Ectodermal cell (in vitro differentiated cells): ENCODE measurements at regions not wholly inside any gene's neighbourhood (a gene's known extent, or its start where the extent isn't known, plus 50 kb on each side); places are given as distances from the start of the nearest gene placed in this dataset.

ENCODE experiments used
- H3K27ac ChIP-seq: 2 replicates; pipeline ENCODE4 v1.7.0; 2013; ENCODE audit warnings: mild to moderate bottlenecking, low read depth, low read length; ENCODE audit not compliant: insufficient read depth, poor library complexity, severe bottlenecking
- H3K27me3 ChIP-seq: 2 replicates; pipeline ENCODE4 v1.7.0; 2013; ENCODE audit warnings: mild to moderate bottlenecking, low read length; ENCODE audit not compliant: insufficient read depth, control insufficient read depth, poor library complexity, severe bottlenecking
- H3K36me3 ChIP-seq: one replicate; pipeline ENCODE4 v1.7.0; 2013; ENCODE audit warnings: low read length; ENCODE audit not compliant: control insufficient read depth, insufficient read depth
- H3K4me1 ChIP-seq: one replicate; pipeline ENCODE4 v1.7.0; 2013; ENCODE audit warnings: low read length; ENCODE audit not compliant: control insufficient read depth, insufficient read depth
- H3K4me3 ChIP-seq: 2 replicates; pipeline ENCODE4 v1.7.0; 2013; ENCODE audit warnings: low read depth, low read length, control low read depth; ENCODE audit not compliant: insufficient read depth
- H3K9me3 ChIP-seq: 2 replicates; pipeline ENCODE4 v1.7.0; 2013; ENCODE audit warnings: mild to moderate bottlenecking, low read length, moderate library complexity; ENCODE audit not compliant: control insufficient read depth
- WGBS, 2 experiments: methylation state at CpG; one replicate each; pipeline ENCODE4 v1.1.7; 2013; ENCODE audit warnings: missing lambda C conversion rate in 2 of 2; 5-methylcytosine and 5-hydroxymethylcytosine counted together

DNA sequence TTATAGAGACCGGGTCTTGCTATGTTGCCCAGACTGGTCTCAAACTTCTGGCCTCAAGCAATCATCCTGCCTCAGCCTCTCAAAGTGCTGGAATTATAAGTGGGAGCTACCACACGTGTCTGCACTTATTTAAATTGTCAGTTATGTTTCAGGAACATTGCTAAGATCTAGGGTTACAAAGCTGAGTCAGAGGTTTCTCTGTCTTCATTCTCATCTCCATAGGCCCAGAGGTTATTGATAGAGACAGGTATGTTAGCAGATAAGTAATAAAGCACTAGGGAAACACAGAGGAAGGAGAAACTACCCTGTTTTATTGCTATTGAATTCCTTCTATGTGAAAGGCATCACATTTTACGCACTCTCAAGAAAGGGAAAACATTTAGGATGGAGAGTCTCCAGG lies 214.1 kb downstream of the REEP3 start:
- no peaks in the 10 kb centered on the region for H3K27me3 ChIP-seq

DNA sequence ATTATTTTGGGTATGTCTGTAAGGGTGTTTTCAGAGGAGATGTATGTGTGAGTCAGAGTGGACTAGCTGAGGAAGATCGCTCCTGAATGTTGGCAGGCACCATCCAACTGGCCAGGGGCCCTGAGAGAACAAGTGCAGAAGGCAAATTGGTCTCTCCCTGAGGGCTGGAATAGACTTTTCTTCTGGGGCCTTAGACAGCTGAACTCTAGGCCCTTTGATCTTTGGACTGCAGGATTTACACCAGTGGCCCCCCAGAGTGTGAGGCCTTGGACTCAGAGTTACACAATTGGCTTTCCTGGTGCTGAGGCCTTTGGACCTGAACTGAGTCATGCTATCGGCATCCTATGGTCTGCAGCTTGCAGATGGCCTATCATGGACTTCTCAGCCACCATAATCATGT lies 217.2 kb downstream of the REEP3 start:
- Histone ChIP-seq H3K4me1 (no peaks in the 10 kb centered on the region), H3K27ac (no peak overlapping the region), H3K4me3 (no peak overlapping the region), H3K9me3 (no peaks in the 10 kb centered on the region), H3K36me3 (no peaks in the 10 kb centered on the region), H3K27me3 (no peaks in the 10 kb centered on the region)
- WGBS, 2 experiments, result 91 to 93% methylated on average over 2 of the region's 2 CpGs

More for the DNA sequence above, 214.1 kb downstream of the REEP3 start:
- Histone ChIP-seq H3K4me1 (no peaks in the 10 kb centered on the region), H3K36me3 (no peaks in the 10 kb centered on the region), H3K4me3 (no peak overlapping the region), H3K9me3 (no peaks in the 10 kb centered on the region), H3K27ac (no peak overlapping the region)
- WGBS, 2 experiments, result 90 to 97% methylated on average over 3 of the region's 3 CpGs

DNA sequence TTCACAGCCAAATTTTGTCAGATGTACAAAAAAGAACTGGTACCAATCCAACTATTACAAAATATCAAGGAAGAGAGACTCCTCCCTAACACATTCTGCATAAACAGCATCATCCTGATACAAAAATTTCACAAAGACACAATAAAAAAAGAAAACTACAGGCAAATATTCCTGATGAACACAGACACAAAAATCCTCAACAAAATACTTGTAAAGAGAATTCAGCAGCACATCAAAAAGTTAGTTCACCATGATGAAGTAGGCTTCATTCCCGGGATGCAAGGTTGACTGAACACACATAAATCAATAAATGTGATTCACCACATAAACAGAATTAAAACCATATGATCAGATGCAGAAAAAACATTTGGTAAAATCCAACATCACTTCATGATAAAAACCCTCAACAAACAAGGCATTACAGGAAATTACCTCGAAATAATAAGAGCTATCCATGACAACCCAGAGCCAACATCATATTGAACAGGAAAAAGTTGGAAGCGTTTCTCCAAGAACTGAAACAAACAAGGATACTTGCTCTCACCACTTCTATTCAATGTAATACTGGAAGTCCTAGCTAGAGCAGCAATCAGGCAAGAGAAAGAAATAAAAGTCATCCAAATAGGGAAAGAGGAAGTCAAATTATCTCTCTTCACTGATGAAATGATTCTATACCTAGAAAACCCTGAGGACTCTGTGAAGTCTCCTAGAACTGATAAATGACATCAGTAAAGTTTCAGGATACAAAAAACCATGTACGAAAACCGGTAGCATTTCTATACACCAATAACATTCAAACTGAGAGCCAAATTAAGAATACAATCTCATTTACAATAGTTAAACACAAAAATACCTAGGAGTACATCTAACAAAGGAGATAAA lies 223.1 kb downstream of the REEP3 start:
- 81 to 84% methylated on average over 5 of the region's 5 CpGs for WGBS, 2 experiments
- no peaks in the 10 kb centered on the region for H3K27me3 ChIP-seq
- no peaks in the 10 kb centered on the region for H3K9me3 ChIP-seq

DNA sequence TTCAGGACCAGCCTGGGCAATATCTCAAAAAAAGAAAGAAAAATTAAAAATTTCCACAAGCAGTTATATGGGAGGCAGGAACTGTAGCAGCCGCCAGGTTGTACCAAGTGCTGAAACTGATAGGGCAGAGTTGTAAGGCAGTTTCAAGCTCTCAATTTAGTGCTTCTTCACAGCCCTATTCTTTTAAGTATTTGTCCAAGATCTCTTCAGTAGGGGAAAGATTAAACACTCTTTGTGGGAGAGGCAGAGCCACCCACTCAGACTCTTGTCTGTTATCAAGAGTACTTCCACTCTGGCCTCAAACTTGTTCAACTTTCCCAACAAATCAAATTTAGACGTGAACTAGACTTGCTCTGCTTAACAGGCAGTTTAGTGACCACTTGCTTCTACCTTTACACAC lies 228.7 kb downstream of the REEP3 start:
- H3K36me3 ChIP-seq, result no peaks in the 10 kb centered on the region
- H3K9me3 ChIP-seq, result no peaks in the 10 kb centered on the region
- H3K27me3 ChIP-seq, result no peaks in the 10 kb centered on the region
- 90 to 96% methylated on average over 2 of the region's 2 CpGs for WGBS, 2 experiments
- no peak overlapping the region for H3K27ac ChIP-seq
- H3K4me3 ChIP-seq, result no peak overlapping the region
- no peaks in the 10 kb centered on the region for H3K4me1 ChIP-seq

More for the DNA sequence above, 223.1 kb downstream of the REEP3 start:
- H3K4me3 ChIP-seq, result no peak overlapping the region
- no peaks in the 10 kb centered on the region for H3K4me1 ChIP-seq
- no peaks in the 10 kb centered on the region for H3K36me3 ChIP-seq
- no peak overlapping the region for H3K27ac ChIP-seq

DNA sequence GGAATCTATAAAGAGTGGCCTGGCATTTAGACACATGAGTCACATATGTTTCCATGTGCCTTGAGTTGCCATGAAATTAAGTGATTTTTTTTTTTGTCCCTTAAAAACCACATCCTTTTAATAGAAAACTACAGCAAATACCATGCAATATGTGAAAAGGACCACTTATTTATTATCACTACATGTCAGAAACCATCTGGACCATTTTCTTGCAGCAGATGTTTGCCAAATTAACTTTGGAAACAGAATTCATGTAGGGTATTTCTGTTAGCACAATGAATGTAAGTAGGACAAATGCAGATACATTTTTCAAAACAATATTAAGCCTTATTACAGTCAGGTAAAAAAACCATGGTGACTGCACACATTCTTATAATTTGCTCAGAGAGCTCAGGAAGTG lies 230.6 kb downstream of the REEP3 start:
- H3K36me3 ChIP-seq, result no peaks in the 10 kb centered on the region
- no peak overlapping the region for H3K27ac ChIP-seq
- H3K27me3 ChIP-seq, result no peaks in the 10 kb centered on the region
- H3K4me1 ChIP-seq, result no peaks in the 10 kb centered on the region
- H3K9me3 ChIP-seq, result no peaks in the 10 kb centered on the region
- no peak overlapping the region for H3K4me3 ChIP-seq

DNA sequence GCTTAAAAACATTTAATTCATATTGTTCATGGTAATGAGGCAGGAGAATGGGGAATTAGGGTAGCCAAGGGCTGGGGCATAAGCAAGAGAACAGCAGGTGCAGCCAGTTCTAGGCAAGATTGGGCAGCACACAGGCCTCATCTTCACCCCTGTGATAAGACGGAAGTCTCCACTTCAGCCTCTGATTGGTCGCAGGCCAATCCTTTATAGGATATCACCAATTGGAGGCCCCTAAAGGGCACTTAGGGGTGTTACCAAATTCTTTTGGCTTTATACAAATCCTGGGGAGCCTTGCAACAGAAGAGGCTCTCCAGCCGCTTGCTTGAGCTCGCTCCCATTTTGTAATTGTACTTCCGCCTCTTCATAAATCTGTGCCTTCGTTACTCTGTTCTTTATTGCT lies 231.1 kb downstream of the REEP3 start:
- H3K27me3 ChIP-seq, result no peaks in the 10 kb centered on the region
- no peaks in the 10 kb centered on the region for H3K9me3 ChIP-seq
- H3K36me3 ChIP-seq, result no peaks in the 10 kb centered on the region
- 91 to 92% methylated on average over 6 of the region's 6 CpGs for WGBS, 2 experiments
- no peak overlapping the region for H3K27ac ChIP-seq
- no peak overlapping the region for H3K4me3 ChIP-seq
- H3K4me1 ChIP-seq, result no peaks in the 10 kb centered on the region

DNA sequence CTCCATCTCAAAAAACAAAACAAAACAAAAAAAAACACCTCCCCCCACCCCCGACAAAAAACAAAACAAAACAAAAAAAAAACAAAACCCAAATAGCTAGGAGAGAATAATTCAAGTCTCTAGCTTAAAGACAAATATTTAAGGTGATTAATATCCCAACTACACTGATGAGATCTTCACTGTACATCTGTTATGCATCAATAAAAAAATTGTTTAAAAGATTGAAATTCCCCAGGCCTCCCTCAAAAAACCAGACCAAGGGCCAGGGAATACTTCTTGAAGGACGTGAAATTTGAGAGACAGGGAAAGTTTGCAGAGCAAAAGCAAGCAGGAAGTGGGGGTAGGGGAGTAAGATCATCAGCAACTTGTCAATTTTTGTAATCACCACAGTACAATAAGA lies 232.6 kb downstream of the REEP3 start:
- no peaks in the 10 kb centered on the region for H3K4me1 ChIP-seq
- WGBS, 2 experiments, result 71 to 85% methylated on average over 1 to 2 of the region's 2 CpGs
- no peaks in the 10 kb centered on the region for H3K27me3 ChIP-seq
- no peak overlapping the region for H3K27ac ChIP-seq
- H3K4me3 ChIP-seq, result no peak overlapping the region
- no peaks in the 10 kb centered on the region for H3K36me3 ChIP-seq
- no peaks in the 10 kb centered on the region for H3K9me3 ChIP-seq

DNA sequence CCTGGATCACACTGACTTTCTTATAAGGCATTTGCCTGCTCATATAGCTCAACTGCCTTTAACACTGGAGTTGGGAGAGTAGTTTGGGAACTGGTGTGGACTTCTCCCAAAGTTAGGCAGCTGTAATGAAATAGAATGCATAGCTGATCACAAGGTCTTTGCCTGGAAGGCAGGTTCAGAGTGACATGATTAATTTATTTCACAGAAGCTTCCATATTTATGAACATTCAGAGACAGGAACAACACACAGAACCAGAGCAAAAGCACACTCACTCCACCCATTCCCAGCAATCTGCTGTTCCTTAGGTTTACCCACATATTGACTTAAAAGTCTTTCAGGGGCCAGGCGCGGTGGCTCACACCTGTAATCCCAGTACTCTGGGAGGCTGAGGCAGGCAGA lies 234.2 kb downstream of the REEP3 start:
- WGBS, 2 experiments, result 87 to 92% methylated on average over 2 of the region's 2 CpGs
- no peaks in the 10 kb centered on the region for H3K27me3 ChIP-seq
- H3K9me3 ChIP-seq, result no peaks in the 10 kb centered on the region
- no peak overlapping the region for H3K27ac ChIP-seq
- H3K4me3 ChIP-seq, result no peak overlapping the region
- H3K36me3 ChIP-seq, result no peaks in the 10 kb centered on the region
- no peaks in the 10 kb centered on the region for H3K4me1 ChIP-seq

DNA sequence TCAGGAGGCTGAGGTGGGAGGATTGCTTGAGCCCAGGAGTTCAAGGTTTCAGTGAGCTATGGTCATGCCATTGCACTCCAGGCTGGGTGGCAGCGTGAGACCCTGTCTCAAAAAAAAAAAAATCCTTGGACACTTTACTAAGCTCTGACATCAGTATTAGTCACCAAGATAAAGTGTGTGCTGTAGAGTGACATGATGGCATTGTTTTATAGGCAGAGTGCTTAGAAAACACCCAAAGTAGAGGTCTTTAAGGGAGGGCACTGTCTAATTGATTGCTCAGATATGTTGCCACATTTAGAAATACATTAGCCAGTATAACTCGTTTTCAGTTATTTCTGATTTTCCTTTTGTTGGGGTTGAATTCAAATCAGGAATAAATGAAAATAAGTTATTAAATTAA lies 235.9 kb downstream of the REEP3 start:
- H3K4me1 ChIP-seq, result no peaks in the 10 kb centered on the region
- H3K9me3 ChIP-seq, result no peaks in the 10 kb centered on the region
- no peak overlapping the region for H3K27ac ChIP-seq
- H3K27me3 ChIP-seq, result no peaks in the 10 kb centered on the region
- 100% methylated on average over 1 of the region's 2 CpGs for WGBS, 2 experiments
- no peak overlapping the region for H3K4me3 ChIP-seq
- no peaks in the 10 kb centered on the region for H3K36me3 ChIP-seq

DNA sequence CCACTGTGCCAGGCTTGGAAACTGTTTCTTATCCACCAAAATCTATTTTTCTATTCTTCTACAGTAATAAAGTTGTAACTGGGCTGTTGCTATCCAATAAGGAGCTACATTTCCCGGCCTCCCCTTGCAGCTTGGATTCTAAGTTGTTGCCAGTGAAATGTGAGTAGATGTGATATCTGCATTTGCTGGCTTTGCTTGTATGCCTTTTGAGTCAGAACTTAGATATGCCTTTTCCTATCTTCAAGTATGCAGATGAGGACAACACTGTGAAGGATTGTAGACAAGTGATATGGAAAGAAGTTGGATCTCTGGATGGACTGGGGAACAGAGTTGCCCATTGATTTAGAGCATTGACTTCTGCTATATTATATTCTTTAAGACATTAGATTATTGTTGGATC lies 236.9 kb downstream of the REEP3 start:
- Histone ChIP-seq H3K36me3 (no peaks in the 10 kb centered on the region), H3K4me3 (no peak overlapping the region), H3K9me3 (no peaks in the 10 kb centered on the region), H3K27me3 (no peaks in the 10 kb centered on the region), H3K27ac (no peak overlapping the region), H3K4me1 (no peaks in the 10 kb centered on the region)
- WGBS, 2 experiments, result 85 to 89% methylated on average over 1 of the region's 1 CpG
